RWPE1 (cell line): ENCODE measurements at regions not wholly inside any gene's neighbourhood (a gene's known extent, or its start where the extent isn't known, plus 50 kb on each side); places are given as distances from the start of the nearest gene placed in this dataset.

Source experiments
- CTCF ChIA-PET: fragments of 350-600 bp; sonication (Branson Sonifier 250); formaldehyde crosslinking; extraction: SDS; loops from one replicate; lab custom pipeline; 2021; lab: Yijun Ruan, JAX
- POLR2A ChIA-PET: fragments of 400-600 bp; formaldehyde crosslinking; extraction: SDS; loops from one replicate; lab custom pipeline; 2020; ENCODE audit warnings: antibody characterized with exemption; ENCODE audit not compliant: low non-redundant PET; lab: Yijun Ruan, JAX
- DNase-seq: peaks from one replicate; pipeline ENCODE4 v3.0.0; 2012; ENCODE audit warnings: low spot score
- H3K27ac ChIP-seq: fragments of 450-650 bp; 2 replicates; pipeline ENCODE4 v1.5.1; 2017
- TF ChIP-seq, protein P1 (sequence below): fragments of 450-650 bp; conservative IDR thresholded peaks from 2 replicates; pipeline ENCODE4 v1.5.1; 2017; ENCODE audit warnings: low read depth, mild to moderate bottlenecking

GRCh38 chr12:86741531-86741930 lies 485.3 kb upstream of the MGAT4C start:
- TF ChIP-seq, protein P1, sequence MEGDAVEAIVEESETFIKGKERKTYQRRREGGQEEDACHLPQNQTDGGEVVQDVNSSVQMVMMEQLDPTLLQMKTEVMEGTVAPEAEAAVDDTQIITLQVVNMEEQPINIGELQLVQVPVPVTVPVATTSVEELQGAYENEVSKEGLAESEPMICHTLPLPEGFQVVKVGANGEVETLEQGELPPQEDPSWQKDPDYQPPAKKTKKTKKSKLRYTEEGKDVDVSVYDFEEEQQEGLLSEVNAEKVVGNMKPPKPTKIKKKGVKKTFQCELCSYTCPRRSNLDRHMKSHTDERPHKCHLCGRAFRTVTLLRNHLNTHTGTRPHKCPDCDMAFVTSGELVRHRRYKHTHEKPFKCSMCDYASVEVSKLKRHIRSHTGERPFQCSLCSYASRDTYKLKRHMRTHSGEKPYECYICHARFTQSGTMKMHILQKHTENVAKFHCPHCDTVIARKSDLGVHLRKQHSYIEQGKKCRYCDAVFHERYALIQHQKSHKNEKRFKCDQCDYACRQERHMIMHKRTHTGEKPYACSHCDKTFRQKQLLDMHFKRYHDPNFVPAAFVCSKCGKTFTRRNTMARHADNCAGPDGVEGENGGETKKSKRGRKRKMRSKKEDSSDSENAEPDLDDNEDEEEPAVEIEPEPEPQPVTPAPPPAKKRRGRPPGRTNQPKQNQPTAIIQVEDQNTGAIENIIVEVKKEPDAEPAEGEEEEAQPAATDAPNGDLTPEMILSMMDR = no peak
- no peak overlapping the region for H3K27ac ChIP-seq
- ChIA-PET POLR2A (no interaction called here), CTCF (no interaction called here)
- DNase-seq = no peak

- CTCF ChIA-PET = no interaction called here
These were observed 479.7 kb upstream of the MGAT4C start for GRCh38 chr12:86735851-86736250.

DNA sequence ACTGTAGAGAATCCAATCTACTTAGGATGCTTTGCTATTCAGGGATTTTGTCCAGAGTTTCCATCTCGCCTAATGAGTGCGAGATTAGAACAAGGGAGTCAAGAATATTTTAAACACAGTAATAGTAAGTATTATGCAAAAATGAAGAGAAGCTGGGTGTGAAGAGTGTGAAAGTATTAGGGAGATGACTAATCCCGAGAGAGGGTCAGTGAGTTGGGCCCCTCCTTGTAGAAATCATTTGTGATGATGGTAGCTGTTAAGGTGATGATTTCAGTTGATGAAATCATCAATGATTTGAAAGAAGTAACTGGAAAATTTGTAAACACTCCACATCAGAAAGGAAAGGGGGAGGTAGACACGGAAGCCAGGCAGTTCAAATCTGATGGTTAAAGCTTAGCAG lies 478.9 kb upstream of the MGAT4C start:
- TF ChIP-seq, protein P1 = no peak
- CTCF ChIA-PET = no interaction called here
- POLR2A ChIA-PET = no interaction called here
- no peak overlapping the region for H3K27ac ChIP-seq
- no peak for DNase-seq

More at GRCh38 chr12:86735851-86736250, 479.7 kb upstream of the MGAT4C start:
- TF ChIP-seq, protein P1 = no peak
- no peak overlapping the region for H3K27ac ChIP-seq
- no peak for DNase-seq
- POLR2A ChIA-PET = interaction anchor here (0.6 kb wide), 1 partner anchor 952 kb away, joined by 3 read pairs; no protein-coding TSS in a partner anchor

DNA sequence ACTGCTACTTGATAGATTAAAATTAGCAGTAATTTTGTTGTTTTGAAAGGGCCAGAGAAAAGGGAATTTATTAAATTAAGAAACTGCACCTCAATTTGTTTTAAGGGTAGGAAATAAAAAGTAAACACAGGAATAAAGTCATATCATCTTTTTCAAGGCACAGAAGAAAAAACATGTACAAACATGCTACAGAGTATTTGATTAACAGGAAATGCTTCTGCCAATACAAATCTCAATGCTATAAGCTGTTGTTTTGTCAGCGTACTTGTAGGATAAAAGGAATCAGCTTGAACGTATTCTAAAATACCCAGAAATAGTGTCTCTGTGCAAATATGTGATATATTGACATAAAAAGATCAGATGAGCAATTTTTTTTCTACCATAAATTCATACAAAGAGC lies 474.0 kb upstream of the MGAT4C start:
- TF ChIP-seq, protein P1 = no peak
- peak; percentile 11 for DNase-seq
- ChIA-PET CTCF (interaction anchor here (0.6 kb wide), 1 partner anchor 34 kb away, joined by 3 read pairs; no protein-coding TSS in a partner anchor), POLR2A (no interaction called here)
- H3K27ac ChIP-seq = no peak overlapping the region

DNA sequence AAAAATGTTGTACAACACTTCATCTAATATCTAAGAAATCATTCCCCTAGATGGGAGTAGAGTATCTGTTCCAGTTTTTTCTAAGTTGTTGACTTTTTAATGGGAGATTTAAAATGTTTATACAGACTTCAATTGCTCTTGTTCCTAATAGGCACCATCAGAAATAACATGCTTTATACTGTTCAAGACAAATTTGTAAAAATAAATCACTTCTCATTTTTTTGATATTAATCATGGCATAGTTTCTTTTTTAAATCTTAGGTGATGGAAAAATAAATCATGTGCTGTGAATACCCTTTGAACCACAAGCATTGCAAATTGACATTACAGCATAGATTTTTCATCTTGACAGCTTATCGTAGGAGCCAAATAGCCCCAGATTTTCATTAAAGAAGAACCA lies 473.5 kb upstream of the MGAT4C start:
- POLR2A ChIA-PET = no interaction called here
- TF ChIP-seq, protein P1 = no peak
- CTCF ChIA-PET = no interaction called here
- DNase-seq = no peak
- no peak overlapping the region for H3K27ac ChIP-seq

DNA sequence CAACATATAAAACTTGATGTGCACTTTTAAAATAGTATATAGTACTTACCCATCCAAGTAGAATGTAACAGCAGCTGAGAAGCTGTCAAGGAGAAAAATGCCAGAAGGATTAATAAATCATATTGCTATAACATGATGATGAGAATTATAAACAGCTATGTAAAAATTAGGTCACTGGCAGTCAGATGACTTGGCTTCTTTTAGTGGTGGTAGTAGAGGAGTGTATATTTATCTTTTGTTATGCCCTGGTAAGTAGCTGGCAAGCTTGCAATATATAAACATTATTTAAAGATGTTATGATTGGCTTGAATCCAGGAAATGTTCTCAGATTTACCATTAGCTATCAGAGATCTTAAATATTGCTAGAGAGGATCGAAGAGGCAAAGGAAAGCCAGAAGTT lies 471.0 kb upstream of the MGAT4C start:
- TF ChIP-seq, protein P1 = no peak
- POLR2A ChIA-PET = no interaction called here
- CTCF ChIA-PET = interaction anchor here (0.5 kb wide), 1 partner anchor 994 kb away, joined by 3 read pairs; no protein-coding TSS in a partner anchor
- peak; percentile 5 for DNase-seq
- no peak overlapping the region for H3K27ac ChIP-seq
